Renal cortical epithelial cell (primary cell): ENCODE measurements at regions not wholly inside any gene's neighbourhood (a gene's known extent, or its start where the extent isn't known, plus 50 kb on each side); places are given as distances from the start of the nearest gene placed in this dataset.

Source experiments
- DNase-seq: peaks from one replicate; pipeline ENCODE4 v3.0.0-alpha.2; 2011; ENCODE audit warnings: low read depth

GRCh38 chr7:88700725-88701124 is 58.8 kb upstream of the ZNF804B start:
- DNase-seq, result no peak

DNA sequence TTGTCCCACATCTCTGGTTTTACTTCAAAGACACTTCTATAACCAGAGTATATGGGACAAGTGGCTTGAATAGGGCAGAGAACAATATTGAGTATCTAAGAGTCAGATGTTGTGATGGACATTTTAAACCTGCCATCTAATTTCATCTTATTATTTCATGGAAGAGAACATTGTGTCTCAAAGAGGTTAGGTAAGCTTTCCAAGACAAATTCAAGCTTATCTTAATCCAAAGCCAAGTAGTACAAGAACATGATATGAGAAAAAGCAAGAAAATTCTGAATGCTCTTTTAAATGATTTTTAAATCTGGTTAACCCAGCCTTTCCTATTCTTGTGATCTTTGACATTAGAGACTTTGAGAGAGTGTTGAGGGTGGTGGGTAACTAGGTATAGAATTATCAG is 65.3 kb upstream of the ZNF804B start:
- no peak for DNase-seq

DNA sequence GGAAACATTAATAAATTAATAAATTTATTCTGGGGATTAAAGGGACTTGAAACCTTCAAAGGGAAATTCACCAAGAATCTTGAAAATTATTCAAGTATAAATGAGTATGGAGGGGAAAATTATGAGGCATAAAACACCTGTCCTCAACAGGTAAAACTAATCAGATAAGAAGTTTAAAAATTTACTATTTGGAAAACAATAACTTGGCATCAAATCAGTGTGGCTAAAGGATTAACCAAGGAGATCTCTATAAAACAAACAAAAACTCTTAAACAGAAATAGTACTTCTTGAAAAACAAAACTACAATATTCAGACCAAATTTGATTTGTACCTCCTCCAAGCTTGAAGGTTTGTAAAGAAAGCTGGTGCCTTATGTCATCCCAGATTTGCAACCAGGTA is 66.4 kb upstream of the ZNF804B start:
- DNase-seq, result no peak

DNA sequence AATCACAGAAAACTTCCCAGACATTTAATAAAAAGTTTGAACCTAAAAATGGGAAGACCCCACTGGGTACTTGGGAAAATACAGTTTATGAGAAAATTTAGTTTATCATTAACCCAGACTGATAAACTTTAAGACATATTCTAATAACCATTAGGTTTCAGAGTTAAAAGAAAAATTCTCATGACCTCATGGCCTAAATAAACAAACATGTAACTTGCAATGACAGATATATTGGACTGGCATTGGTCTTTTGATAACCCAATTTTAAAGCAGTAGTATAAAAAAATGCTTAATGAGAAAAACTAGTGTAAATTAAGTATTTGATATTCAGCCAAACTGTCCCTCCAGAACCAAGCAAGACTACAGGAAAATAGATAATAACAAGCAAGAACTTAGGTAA is 67.0 kb upstream of the ZNF804B start:
- DNase-seq, result no peak

DNA sequence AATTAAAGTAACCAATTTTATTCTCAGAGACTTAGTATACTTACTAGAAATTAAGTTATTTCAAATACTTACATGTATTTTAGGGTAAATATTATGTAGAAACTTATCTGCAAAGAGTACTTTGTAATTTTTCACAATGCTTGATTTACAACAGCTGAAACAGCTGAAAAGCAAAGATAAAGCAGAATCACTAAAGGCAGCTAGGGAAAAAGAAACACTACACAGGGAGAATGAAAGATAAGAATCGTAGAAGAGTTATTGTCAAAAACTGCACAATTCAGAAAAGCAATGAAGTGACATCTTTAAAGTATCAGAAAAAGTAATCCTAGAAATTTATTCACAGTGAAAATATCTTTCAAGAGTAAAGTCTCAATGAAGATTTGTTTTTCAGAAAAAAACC is 69.7 kb upstream of the ZNF804B start:
- no peak for DNase-seq

GRCh38 chr7:88688222-88688621 is 71.3 kb upstream of the ZNF804B start:
- no peak for DNase-seq

GRCh38 chr7:88686468-88687229 is 72.9 kb upstream of the ZNF804B start:
- no peak for DNase-seq

DNA sequence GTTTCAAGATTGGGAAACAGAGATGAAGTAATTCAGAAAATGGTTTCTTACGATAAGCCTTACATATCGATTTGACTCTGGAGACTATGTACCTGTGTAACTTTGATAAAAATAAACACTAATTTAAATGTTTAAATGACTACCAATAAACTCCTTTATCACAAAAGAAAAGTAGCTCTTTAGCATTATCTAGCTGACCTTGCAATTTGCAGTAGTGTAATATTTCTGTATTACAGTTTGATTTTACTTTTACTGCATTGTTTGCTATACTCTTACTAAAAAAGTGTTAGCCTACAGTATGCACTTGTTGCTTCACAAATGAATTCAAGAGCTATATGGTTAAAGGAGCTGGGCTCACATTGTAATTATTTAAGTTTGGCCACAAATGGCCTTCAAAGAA is 77.8 kb upstream of the ZNF804B start:
- DNase-seq, result no peak

DNA sequence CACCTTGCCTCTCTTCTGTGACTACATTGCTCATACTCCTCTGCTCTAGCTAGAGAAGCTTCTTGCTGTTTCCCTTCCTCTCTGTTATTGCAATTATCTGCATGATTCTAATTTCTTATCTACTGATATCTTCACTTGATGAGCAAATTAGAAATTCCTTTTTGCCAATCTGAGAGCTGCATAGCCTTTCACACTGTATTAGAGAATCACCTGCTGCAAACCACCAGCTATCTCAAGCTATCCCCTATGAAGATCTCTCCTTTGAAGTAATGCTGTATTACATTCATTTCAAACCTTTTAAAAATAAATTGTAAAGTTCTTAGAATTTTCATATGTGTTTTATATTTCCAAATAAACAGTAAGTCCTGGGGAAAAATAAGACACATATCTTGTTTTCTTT is 89.0 kb upstream of the ZNF804B start:
- no peak for DNase-seq

- DNase-seq, result no peak
Measured at GRCh38 chr7:88669913-88670312, 89.6 kb upstream of the ZNF804B start.

DNA sequence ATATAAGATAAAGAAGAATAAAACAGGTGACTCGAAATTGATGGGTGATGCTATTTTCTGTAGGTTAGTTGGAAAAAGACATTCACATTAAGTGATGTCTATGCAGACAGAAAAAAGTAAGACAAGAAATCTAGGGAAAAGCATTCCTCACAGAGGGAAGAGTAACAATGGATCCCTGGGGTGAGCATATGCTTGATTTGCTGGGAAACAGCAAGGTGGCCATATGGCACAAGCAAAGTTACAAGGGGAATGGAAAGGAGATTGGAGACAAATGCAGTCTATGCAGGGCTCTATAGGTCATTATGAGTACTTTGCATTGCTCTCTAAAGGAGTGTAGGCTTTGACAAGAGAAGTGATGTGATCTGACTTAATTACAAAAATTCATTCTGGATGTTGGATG is 90.9 kb upstream of the ZNF804B start:
- DNase-seq, result no peak

DNA sequence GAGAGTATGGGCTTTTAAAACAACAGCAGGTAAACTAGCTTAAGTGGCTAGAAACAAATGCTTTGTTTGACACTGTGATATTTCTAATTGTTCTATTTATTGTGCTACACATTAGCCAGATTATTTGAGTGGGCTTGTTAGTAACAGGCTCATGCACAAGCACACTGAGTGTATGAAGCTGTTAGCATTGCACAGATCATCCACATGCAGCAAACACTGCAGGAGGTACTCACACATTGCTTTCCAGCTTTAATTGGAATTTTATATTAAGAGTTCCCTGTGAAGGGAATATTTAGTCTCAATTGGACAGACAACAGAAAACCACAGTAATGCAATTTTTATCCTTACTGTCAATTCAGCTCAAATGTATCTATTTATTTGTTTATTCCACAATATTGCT is 92.9 kb upstream of the ZNF804B start:
- DNase-seq, result no peak

DNA sequence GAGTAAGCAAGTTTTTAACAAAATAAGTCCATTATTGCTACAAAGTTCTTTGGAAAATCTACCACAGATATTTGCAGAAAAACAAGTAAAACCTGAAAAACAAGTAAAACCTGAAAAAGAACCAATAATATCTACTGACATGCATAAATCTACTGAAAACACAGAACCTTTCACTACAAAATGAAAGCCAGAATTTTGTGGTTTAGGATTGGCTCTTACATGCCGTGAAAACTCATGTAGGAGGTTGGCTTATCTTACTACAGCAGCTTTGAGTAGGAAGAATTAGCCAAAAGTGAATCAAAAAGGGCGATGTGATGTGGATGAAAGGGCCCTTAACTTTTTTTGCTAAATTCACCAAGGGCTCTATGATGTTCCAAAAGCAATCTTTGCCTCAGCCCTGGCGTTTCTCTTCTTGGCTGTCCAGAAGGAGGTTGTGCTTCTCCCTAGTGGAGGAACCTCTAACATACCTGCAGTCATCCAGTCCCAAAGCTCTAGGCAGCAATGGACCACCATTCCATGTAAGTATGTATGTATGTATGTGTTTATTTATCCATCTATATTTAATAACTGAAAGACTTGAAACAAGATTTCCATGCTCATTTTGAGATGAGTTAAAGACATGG is 93.5 kb upstream of the ZNF804B start:
- DNase-seq, result no peak

- peak; percentile 81 for DNase-seq
Measured at GRCh38 chr7:88664630-88665233, 94.8 kb upstream of the ZNF804B start.

DNA sequence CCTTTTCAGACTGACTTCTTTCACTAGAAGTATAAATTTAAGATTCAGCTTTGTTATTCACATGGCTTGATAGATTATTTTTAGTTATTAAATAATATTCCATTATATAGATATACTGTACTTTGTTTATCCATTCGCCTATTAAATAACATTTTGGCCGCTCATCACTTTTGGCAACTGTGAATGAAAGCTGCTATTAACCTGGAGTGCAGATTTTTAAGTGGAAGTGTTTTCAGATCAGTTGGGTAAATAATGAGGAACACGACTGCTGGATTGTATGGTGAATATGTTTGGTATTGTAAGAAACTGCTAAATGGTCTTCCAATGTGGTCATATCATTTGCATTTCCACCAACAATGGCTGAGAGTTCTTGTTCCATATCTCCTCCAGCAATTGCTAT is 97.6 kb upstream of the ZNF804B start:
- no peak for DNase-seq

DNA sequence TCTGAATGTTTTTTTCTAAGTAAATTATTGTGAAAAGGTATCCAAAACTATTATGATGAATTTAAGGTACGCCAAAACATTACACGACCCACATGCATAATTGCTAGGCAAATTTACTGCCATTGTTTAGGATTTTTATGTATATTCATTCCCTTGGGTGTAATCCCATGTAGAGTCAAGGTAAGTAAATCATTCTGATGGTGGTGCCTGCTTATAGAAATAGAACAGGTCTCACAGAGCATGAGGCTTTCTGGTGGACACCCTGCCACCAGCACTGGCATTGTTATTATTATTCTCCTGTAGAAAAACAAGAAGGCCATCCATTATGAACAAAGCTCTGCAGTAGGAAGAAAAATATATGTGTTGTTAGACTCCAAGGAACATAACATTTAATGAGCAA is 111.7 kb upstream of the ZNF804B start:
- DNase-seq, result no peak

DNA sequence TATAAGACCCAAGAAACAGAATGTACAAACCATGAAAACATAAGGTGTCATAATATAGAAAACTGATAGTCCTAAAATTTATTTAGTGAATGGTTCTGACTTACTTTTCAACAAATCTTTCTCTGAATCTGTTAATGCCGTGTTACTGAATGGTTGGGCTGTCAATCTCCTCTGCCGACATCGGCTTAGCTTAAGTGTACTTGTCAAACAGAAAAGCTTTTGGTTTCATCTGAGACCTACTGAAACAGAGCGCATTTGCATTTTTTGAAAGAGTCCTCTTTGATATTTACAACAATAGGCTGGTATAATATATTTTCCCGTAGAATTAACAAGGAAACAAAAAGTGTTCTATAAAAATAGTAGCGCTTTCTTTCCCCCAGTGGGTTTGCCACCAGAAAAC is 120.9 kb upstream of the ZNF804B start:
- no peak for DNase-seq

- no peak for DNase-seq
Measured at GRCh38 chr7:88637795-88638194, 121.7 kb upstream of the ZNF804B start.

DNA sequence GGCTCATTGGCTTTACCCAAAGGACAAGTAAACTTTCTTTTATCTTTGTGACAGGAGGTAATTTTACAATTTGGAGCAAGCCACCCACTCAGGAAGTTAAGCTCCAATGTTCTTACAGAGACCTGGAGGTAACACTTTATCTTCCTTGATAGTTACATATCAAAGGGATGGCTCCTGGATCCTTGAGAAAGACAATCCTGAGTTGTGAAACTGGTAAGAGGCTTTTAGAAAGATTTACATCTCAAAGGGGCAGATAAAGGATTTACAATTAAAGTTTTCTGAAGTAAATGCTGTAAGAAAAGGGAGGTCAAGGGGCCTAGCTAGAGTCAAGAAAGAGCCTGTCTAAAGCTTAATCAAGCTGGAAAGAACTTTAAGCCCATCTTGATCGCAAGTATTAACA is 124.4 kb upstream of the ZNF804B start:
- no peak for DNase-seq

DNA sequence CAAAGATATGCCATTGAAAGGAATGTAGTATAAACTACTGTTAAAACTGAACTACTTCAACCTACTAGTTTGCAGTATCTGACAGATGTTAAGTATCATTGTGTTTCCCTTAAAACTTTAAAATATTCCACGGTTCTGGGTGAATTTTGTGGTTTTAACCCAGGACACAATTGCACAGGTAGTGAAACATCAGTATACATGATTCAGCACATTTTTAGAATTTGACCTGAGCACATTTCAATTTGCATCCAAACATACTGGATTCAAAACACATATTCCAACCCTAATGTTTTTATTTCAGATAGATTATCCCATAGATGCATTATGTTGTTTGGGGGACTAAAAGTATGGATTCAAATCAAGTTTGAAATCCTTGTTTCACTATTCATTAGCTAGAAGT is 129.9 kb upstream of the ZNF804B start:
- DNase-seq, result no peak

DNA sequence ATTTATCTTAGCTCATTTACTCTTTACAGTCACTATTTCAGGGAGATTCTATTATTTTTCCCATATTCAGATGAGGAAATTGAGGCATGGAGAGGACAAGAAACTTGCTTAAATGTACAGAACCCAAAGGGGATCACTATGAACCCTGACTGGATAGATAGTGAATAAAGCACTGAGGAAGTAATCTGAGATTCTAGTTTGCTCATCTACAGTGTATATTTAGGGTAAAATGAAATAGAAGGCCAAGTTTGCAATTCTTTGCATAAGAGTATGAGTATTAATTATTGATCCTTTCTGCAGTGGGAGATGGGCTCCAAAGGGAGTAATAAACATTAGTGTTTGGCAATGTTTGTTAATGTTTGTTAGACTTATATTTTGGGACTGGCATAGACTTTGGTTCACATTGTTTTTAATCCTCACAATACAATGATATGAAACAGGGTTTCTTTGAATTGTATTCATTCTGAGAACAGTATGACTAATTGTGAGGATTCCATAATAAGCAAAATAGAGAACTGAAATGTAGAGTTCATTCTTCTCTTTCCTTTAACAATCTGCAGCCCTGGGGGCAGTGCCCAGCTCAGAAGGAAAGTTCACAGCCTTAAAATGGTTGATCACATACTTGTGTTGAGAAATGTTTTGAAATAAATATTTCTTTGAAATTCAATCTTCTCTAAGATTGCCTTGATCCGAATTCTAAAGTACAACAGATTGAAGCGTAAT is 131.0 kb upstream of the ZNF804B start:
- DNase-seq, result peak; percentile 4

DNA sequence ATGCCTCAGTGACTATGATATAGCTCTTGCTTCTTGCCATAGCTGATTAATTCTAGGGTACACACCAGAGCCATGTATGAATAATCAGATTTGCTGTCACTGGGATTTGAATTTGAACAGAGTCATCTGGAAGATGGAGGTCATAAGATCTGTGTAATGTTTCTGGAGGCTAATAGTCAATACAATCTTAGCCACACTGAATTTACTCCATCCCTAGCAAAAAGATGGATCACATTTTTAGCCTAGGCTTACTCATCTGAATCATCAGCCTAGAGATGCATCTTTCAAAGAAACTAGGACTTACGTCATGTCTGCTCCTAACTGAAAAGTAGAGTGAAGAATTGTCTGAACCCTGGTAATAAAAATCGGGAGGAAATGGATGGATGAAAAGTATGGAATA is 142.3 kb upstream of the ZNF804B start:
- DNase-seq, result no peak

DNA sequence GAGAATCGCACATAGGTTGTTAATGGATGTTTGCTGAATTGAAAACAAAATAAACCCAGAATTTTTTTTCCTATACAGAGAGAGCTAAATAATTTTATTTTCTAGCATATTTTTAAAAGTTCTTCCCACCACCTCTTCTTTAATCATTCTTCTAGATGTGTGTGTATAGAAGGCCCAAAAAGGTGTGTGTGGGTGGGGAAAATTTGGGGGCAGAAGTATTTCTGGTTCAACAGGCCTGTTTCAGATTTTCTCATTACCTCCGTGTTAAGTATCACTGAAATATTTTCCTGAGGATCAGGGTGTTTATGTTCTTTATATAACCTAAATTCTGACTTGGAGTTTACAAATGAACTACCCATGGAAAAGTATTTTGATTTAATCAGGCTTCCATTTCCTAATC is 144.2 kb upstream of the ZNF804B start:
- DNase-seq, result no peak
